Pancreas (tissue), 10 donors: ENCODE measurements at regions not wholly inside any gene's neighbourhood (a gene's known extent, or its start where the extent isn't known, plus 50 kb on each side); places are given as distances from the start of the nearest gene placed in this dataset.

Experiments used
- ATAC-seq, 4 donors: fragments of 200-7000 bp; cut with Tn5 transposase; one replicate each; pipeline versions ENCODE4 v1.8.0 to v1.9.1; 2020; ENCODE audit warnings: mild to moderate bottlenecking in 4 of 4, moderate library complexity in 4 of 4
- DNase-seq, 6 donors: peaks; one replicate each; pipeline ENCODE4 v3.0.0-alpha.2; 2020
- FAIRE-seq: peaks from 2 replicates; lab custom pipeline; 2012; peaks lifted over from hg19 to GRCh38; lab: Jason Lieb, UNC
- H3K27ac ChIP-seq, 4 donors: fragments of 200-600 bp; sonication (generic); 1 replicate in 3 of 4; 2 replicates in 1 of 4; pipeline versions ENCODE4 v1.5.0 to v1.8.0; 2020
- H3K27me3 ChIP-seq, 4 donors: fragments of 200-600 bp; one replicate each; pipeline ENCODE4 v1.8.0; 2021
- H3K36me3 ChIP-seq, 3 donors: fragments of 200-600 bp; sonication (generic) in 1 of 3; one replicate each; pipeline versions ENCODE4 v1.5.0 to v1.8.0; 2020 to 2021
- H3K4me1 ChIP-seq, 3 donors: fragments of 200-600 bp; one replicate each; pipeline ENCODE4 v1.8.0; 2021
- H3K4me3 ChIP-seq, 4 donors: fragments of 200-600 bp; sonication (generic) in 2 of 4; one replicate each; pipeline versions ENCODE4 v1.5.0 to v1.8.0; 2020 to 2021
- H3K9me3 ChIP-seq, 4 donors: fragments of 200-600 bp; one replicate each; pipeline ENCODE4 v1.8.0; 2021
- CTCF ChIP-seq, 4 donors: fragments of 200-600 bp; sonication (generic) in 3 of 4; IDR thresholded peaks; one replicate each; pipeline versions ENCODE4 v1.5.0 to v1.8.0; 2021; ENCODE audit warnings: antibody characterized with exemption in 4 of 4
- WGBS, 2 donors: extraction: QIAGEN DNeasy Blood & Tissue Kit; methylation state at CpG; one replicate each; pipeline ENCODE4 v1.1.7; 2013; 5-methylcytosine and 5-hydroxymethylcytosine counted together
- intact Hi-C, 3 donors: fragments of 100-400 bp; cut with DNase I; formaldehyde crosslinking; loops; one replicate each; pipeline versions ENCODE4 v1.11.1 to v1.14.2; 2022
- donor health status: healthy with polysubstance abuse.
- donor health status: DM: no; HTN: no; CAD: no; lungs with moderate emphysema.
- donor health status: DM: no; HTN: no; CAD: no.
- donor health status: control.
- donor health status: control.
- donor health status: Bipolar disorder and iron deficiency.
- donor health status: DM: yes; HTN: yes; CAD: no.
- donor health status: DM: no; HTN: no; CAD: no.
- donor health status: DM: no; HTN: no; CAD: no.
- donor health status: DM: yes; HTN: yes; CAD: no.

GRCh38 chr1:109847251-109847650 is 63.4 kb upstream of the CSF1 start:
- no peak for TF ChIP-seq CTCF (IDR thresholded peaks at IDR 0.05)
- no peak overlapping the region for H3K27ac ChIP-seq
- no peak for ATAC-seq
- no peaks in the 10 kb centered on the region for H3K36me3 ChIP-seq
- DNase-seq = no peak
- H3K4me3 ChIP-seq = no peak overlapping the region
- intact Hi-C loops = no loop called here
- 92 to 95% methylated on average over 7 of the region's 7 CpGs for WGBS, 2 donors
- H3K4me1 ChIP-seq = no peaks in the 10 kb centered on the region
- no peaks in the 10 kb centered on the region for H3K9me3 ChIP-seq
- FAIRE-seq = no peak
- no peaks in the 10 kb centered on the region for H3K27me3 ChIP-seq

GRCh38 chr1:109846846-109847245 is 63.8 kb upstream of the CSF1 start:
- DNase-seq (no peak), ATAC-seq (no peak), FAIRE-seq (no peak)
- Histone ChIP-seq H3K36me3 (no peaks in the 10 kb centered on the region), H3K9me3 (no peaks in the 10 kb centered on the region), H3K27me3 (no peaks in the 10 kb centered on the region), H3K4me1 (no peaks in the 10 kb centered on the region), H3K4me3 (no peak overlapping the region), H3K27ac (no peak overlapping the region)
- WGBS, 2 donors = 86% methylated on average over 4 of the region's 4 CpGs
- intact Hi-C loops = no loop called here
- TF ChIP-seq CTCF (IDR thresholded peaks at IDR 0.05) = no peak

GRCh38 chr1:109846162-109846561 is 64.5 kb upstream of the CSF1 start:
- Histone ChIP-seq H3K27me3 (no peaks in the 10 kb centered on the region), H3K36me3 (no peaks in the 10 kb centered on the region), H3K4me3 (no peak overlapping the region), H3K27ac (no peak overlapping the region), H3K4me1 (no peaks in the 10 kb centered on the region), H3K9me3 (no peaks in the 10 kb centered on the region)
- intact Hi-C loops = no loop called here
- FAIRE-seq (no peak), ATAC-seq (no peak), DNase-seq (no peak)
- 86 to 92% methylated on average over 3 of the region's 3 CpGs for WGBS, 2 donors
- no peak for TF ChIP-seq CTCF (IDR thresholded peaks at IDR 0.05)

GRCh38 chr1:109845658-109846057 is 65.0 kb upstream of the CSF1 start:
- intact Hi-C loops = no loop called here
- H3K9me3 ChIP-seq = no peaks in the 10 kb centered on the region
- no peak overlapping the region for H3K27ac ChIP-seq
- no peaks in the 10 kb centered on the region for H3K4me1 ChIP-seq
- H3K27me3 ChIP-seq = no peaks in the 10 kb centered on the region
- DNase-seq (no peak), FAIRE-seq (no peak), ATAC-seq (no peak)
- no peak for TF ChIP-seq CTCF (IDR thresholded peaks at IDR 0.05)
- WGBS, 2 donors = 83 to 91% methylated on average over 3 of the region's 3 CpGs
- H3K36me3 ChIP-seq = no peaks in the 10 kb centered on the region
- no peak overlapping the region for H3K4me3 ChIP-seq

- H3K9me3 ChIP-seq = no peaks in the 10 kb centered on the region
- no peaks in the 10 kb centered on the region for H3K27me3 ChIP-seq
- ATAC-seq = no peak
- 72 to 83% methylated on average over 2 of the region's 2 CpGs for WGBS, 2 donors
- no peaks in the 10 kb centered on the region for H3K36me3 ChIP-seq
- intact Hi-C loops = no loop called here
- H3K4me3 ChIP-seq = no peak overlapping the region
- FAIRE-seq = no peak
- no peak for TF ChIP-seq CTCF (IDR thresholded peaks at IDR 0.05)
- no peak for DNase-seq
- no peaks in the 10 kb centered on the region for H3K4me1 ChIP-seq
- H3K27ac ChIP-seq = no peak overlapping the region
These were observed 66.0 kb upstream of the CSF1 start for GRCh38 chr1:109844609-109845008.
